K562 (cell line): ENCODE measurements at regions not wholly inside any gene's neighbourhood (a gene's known extent, or its start where the extent isn't known, plus 50 kb on each side); places are given as distances from the start of the nearest gene placed in this dataset.

Experiments
- ATAC-seq: fragments of 200-7000 bp; cut with Tn5 transposase; 3 replicates; pipeline ENCODE4 v1.9.1; 2020; ENCODE audit warnings: moderate library complexity
- BruUV-seq: library from RNA; stranded (reverse); fragments of 400-500 nt; replicated peaks from 2 replicates; lab custom pipeline; 2021; lab: Mats Ljungman, UMichigan
- CTCF ChIA-PET: fragments of 300-600 bp; formaldehyde crosslinking; extraction: SDS; loops from one replicate; lab custom pipeline; 2021; ENCODE audit warnings: low intra/inter-chr PET ratio; lab: Yijun Ruan, JAX
- POLR2A ChIA-PET: fragments of 300-600, 350-650 bp; sonication (Branson Sonifier 250); formaldehyde crosslinking; extraction: SDS; loops from one replicate; lab custom pipeline; 2021; ENCODE audit warnings: antibody characterized with exemption, inconsistent platforms; lab: Yijun Ruan, JAX
- DNase-seq, 4 experiments: peaks; one replicate each; pipeline versions ENCODE4 v3.0.0 to v3.0.0-alpha.2; 2011 to 2018; ENCODE audit warnings: low spot score in 3 of 4, mixed read lengths in 3 of 4; ENCODE audit errors: extremely low read depth in 1 of 4
- FAIRE-seq: peaks from 2 replicates; lab custom pipeline; 2011; peaks lifted over from hg19 to GRCh38; lab: Jason Lieb, UNC
- H2AFZ ChIP-seq: 2 replicates; pipeline ENCODE4 v1.6.0; 2011; ENCODE audit warnings: low read depth, low read length, control low read depth, inconsistent platforms
- H3K27ac ChIP-seq: fragments of 200-600 bp; 3 replicates; pipeline ENCODE4 v1.8.0; 2011; ENCODE audit warnings: low read depth, mild to moderate bottlenecking, control low read depth, inconsistent platforms, low read length, moderate library complexity, mixed read lengths; ENCODE audit errors: extremely low read depth
- H3K27me3 ChIP-seq, 2 experiments: fragments of 300-600 bp in 1 of 2; 2 replicates in 1 of 2; 3 replicates in 1 of 2; pipeline versions ENCODE4 v1.6.0 to v1.8.0; 2011; ENCODE audit warnings: inconsistent platforms in 2 of 2, low read length in 2 of 2, mild to moderate bottlenecking in 1 of 2, mixed read lengths in 1 of 2, moderate library complexity in 1 of 2; ENCODE audit not compliant: control insufficient read depth in 2 of 2, insufficient read depth in 2 of 2
- H3K36me3 ChIP-seq: fragments of 300-600 bp; 3 replicates; pipeline ENCODE4 v1.8.0; 2011; ENCODE audit warnings: mild to moderate bottlenecking, low read length, inconsistent platforms; ENCODE audit not compliant: control insufficient read depth, insufficient read depth
- H3K4me1 ChIP-seq, 2 experiments: fragments of 200-600 bp in 1 of 2; replicated peaks in 1 of 2; 2 replicates in 1 of 2; 3 replicates in 1 of 2; pipeline versions ENCODE4 v1.5.1 to v1.8.0; 2011; ENCODE audit warnings: inconsistent platforms in 2 of 2, low read length in 2 of 2, mild to moderate bottlenecking in 1 of 2, mixed read lengths in 1 of 2, moderate library complexity in 1 of 2; ENCODE audit not compliant: control insufficient read depth in 2 of 2, insufficient read depth in 2 of 2
- H3K4me2 ChIP-seq: 2 replicates; pipeline ENCODE4 v1.6.1; 2011; ENCODE audit warnings: low read length, control low read depth, inconsistent platforms, mixed read lengths; ENCODE audit not compliant: insufficient read depth
- H3K4me3 ChIP-seq: fragments of 200-600 bp; sonication (generic), shearing (Covaris generic); 2 replicates; pipeline ENCODE4 v1.5.1; 2016; ENCODE audit warnings: control low read depth, inconsistent platforms
- H3K79me2 ChIP-seq: fragments of 200-600 bp; 3 replicates; pipeline ENCODE4 v1.8.0; 2011; ENCODE audit warnings: low read length, inconsistent platforms; ENCODE audit not compliant: control insufficient read depth, insufficient read depth
- H3K9ac ChIP-seq, 2 experiments: 2 replicates each; pipeline versions ENCODE4 v1.6.0 to v1.6.1; 2011; ENCODE audit warnings: low read depth in 2 of 2, low read length in 2 of 2, control low read depth in 1 of 2, inconsistent platforms in 1 of 2, mild to moderate bottlenecking in 1 of 2, mixed read lengths in 1 of 2; ENCODE audit not compliant: insufficient read depth in 1 of 2
- H3K9me1 ChIP-seq: one replicate; pipeline ENCODE4 v1.6.0; 2011; ENCODE audit warnings: inconsistent platforms, mild to moderate bottlenecking, low read length, moderate library complexity; ENCODE audit not compliant: control insufficient read depth, insufficient read depth
- H3K9me3 ChIP-seq: replicated peaks from 2 replicates; pipeline ENCODE4 v1.5.1; 2011; ENCODE audit warnings: low read depth, low read length, inconsistent platforms; ENCODE audit not compliant: control insufficient read depth, insufficient read depth
- H4K20me1 ChIP-seq: replicated peaks from 2 replicates; pipeline ENCODE4 v1.6.1; 2011; ENCODE audit warnings: low read length, inconsistent platforms, mixed read lengths; ENCODE audit not compliant: control insufficient read depth, insufficient read depth
- BCL6 ChIP-seq: fragments of 250-450 bp; sonication (Bioruptor Pico); IDR thresholded peaks from 2 replicates; pipeline ENCODE4 v1.4.0; 2020
- EGR1 ChIP-seq: fragments of 450-650 bp; conservative IDR thresholded peaks from 2 replicates; pipeline ENCODE4 v1.6.1; 2017; ENCODE audit warnings: mild to moderate bottlenecking
- GATA2 ChIP-seq: sonication (generic); formaldehyde crosslinking; IDR thresholded peaks from 2 replicates; pipeline ENCODE4 v1.4.0; 2020; ENCODE audit warnings: mild to moderate bottlenecking, missing genetic modification reagents
- HIVEP1 ChIP-seq: fragments of 250-450 bp; sonication (Bioruptor Pico); IDR thresholded peaks from 2 replicates; pipeline ENCODE4 v1.4.0; 2020; ENCODE audit warnings: mild to moderate bottlenecking
- HMG20B ChIP-seq: fragments of 250-450 bp; sonication (Bioruptor Pico); IDR thresholded peaks from 2 replicates; pipeline ENCODE4 v1.5.0; 2021; ENCODE audit warnings: mild to moderate bottlenecking
- MYNN ChIP-seq, 2 experiments: sonication (generic); formaldehyde crosslinking in 1 of 2; IDR thresholded peaks; 2 replicates each; pipeline versions ENCODE4 v1.5.0 to v1.6.1; 2016 to 2020; ENCODE audit warnings: antibody characterized with exemption in 1 of 2, missing genetic modification reagents in 1 of 2
- POLR2H ChIP-seq: IDR thresholded peaks from 2 replicates; pipeline ENCODE4 v1.6.1; 2016; ENCODE audit warnings: missing genetic modification characterization, low read depth, mild to moderate bottlenecking, control low read depth, missing compliant biosample characterization, moderate library complexity
- PTBP1 ChIP-seq: fragments of 200-400 bp; formaldehyde crosslinking; IDR thresholded peaks from 2 replicates; pipeline ENCODE4 v1.6.1; 2017; ENCODE audit warnings: low read depth, low read length
- PTTG1 ChIP-seq: fragments of 450-650 bp; IDR thresholded peaks from 2 replicates; pipeline ENCODE4 v1.6.1; 2016; ENCODE audit warnings: low read depth, mild to moderate bottlenecking, missing genetic modification characterization, missing compliant biosample characterization
- RBM14 ChIP-seq: fragments of 200-400 bp; formaldehyde crosslinking; IDR thresholded peaks from 2 replicates; pipeline ENCODE4 v1.6.1; 2018; ENCODE audit warnings: low read depth, mild to moderate bottlenecking, low read length, moderate library complexity, borderline replicate concordance; ENCODE audit not compliant: insufficient read depth
- SMAD3 ChIP-seq: fragments of 450-650 bp; formaldehyde crosslinking; conservative IDR thresholded peaks from 2 replicates; pipeline ENCODE4 v1.4.0; 2020; ENCODE audit warnings: mild to moderate bottlenecking
- in situ Hi-C: fragments of 300-500 bp; cut with MboI; formaldehyde crosslinking; loops from 4 replicates; pipeline ENCODE4 v1.15.0; 2018; ENCODE audit warnings: inconsistent platforms, mixed read lengths
- intact Hi-C: fragments of 100-400 bp; cut with micrococcal nuclease; formaldehyde crosslinking; loops from 2 replicates; pipeline ENCODE4 v1.14.2; 2022
- TF ChIP-seq, protein P1 (sequence below): fragments of 450-650 bp; IDR thresholded peaks from 2 replicates; pipeline ENCODE4 v1.6.1; 2018; ENCODE audit not compliant: partially characterized antibody
- TF ChIP-seq, protein P2 (sequence below): IDR thresholded peaks from 2 replicates; pipeline ENCODE4 v1.6.1; 2012; ENCODE audit warnings: low read depth, low read length, improper control_type of control experiment, borderline replicate concordance
- TF ChIP-seq, protein P3 (sequence below): fragments of 250-450 bp; sonication (Bioruptor Pico); IDR thresholded peaks from 2 replicates; pipeline ENCODE4 v1.5.0; 2020; ENCODE audit warnings: mild to moderate bottlenecking, borderline replicate concordance

DNA sequence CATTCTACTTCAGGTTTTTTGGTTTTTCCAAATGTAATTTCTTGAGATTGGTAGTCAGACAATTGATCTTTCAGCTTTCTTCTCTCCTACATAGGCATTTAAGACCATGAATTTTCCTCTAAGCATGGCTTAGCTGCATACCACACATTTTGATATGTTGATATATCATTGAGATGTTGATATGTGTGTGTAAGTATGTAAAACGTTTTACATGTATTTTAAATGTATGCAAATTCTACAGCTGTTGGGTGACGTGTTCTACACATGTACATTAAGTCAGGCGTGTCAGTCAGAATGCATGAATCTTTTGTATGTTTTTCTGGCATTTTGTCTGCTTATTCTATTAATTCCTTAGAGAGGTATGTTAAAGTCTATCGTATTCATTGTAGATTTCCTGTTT, 228.2 kb downstream of the CDH26 start (continued):
- no peak for TF ChIP-seq PTBP1
- TF ChIP-seq, all 486 proteins: peak for 0

DNA sequence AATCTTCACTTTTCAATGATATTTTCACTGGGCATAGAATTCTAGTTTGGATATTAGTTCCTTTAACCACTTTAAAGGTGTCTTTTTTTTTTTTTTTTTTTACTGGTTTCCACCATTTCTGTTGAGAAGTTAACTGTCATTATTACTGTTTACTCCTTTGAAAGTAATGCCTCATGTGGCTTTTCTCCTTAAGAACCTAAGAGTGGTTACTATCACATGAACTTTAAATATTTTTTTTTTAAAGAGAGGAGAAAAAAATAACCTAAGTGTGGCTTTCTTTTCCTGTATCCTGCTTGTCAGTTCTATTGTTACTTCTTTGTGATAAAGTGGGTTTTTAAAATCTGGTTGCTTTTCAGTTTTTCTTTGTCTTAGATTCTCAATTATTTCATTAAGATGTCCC, 229.5 kb downstream of the CDH26 start:
- Histone ChIP-seq H4K20me1 (no peaks in the 10 kb centered on the region), H3K9me3 (no peaks in the 10 kb centered on the region), H3K4me3 (no peak overlapping the region), H2AFZ (no peak overlapping the region), H3K27ac (no peak overlapping the region), H3K4me1 (no peaks in the 10 kb centered on the region), H3K9me1 (no peaks in the 10 kb centered on the region), H3K36me3 (no peaks in the 10 kb centered on the region), H3K4me2 (no peak overlapping the region), H3K27me3 (no peaks in the 10 kb centered on the region), H3K79me2 (no peaks in the 10 kb centered on the region), H3K9ac (no peak overlapping the region)
- ChIA-PET POLR2A (no interaction called here), CTCF (no interaction called here)
- DNase-seq (no peak), FAIRE-seq (no peak), ATAC-seq (no peak)
- in situ Hi-C loops: no loop called here
- BruUV-seq: no TSS peak
- intact Hi-C loops: no loop called here
- TF ChIP-seq, protein P1, sequence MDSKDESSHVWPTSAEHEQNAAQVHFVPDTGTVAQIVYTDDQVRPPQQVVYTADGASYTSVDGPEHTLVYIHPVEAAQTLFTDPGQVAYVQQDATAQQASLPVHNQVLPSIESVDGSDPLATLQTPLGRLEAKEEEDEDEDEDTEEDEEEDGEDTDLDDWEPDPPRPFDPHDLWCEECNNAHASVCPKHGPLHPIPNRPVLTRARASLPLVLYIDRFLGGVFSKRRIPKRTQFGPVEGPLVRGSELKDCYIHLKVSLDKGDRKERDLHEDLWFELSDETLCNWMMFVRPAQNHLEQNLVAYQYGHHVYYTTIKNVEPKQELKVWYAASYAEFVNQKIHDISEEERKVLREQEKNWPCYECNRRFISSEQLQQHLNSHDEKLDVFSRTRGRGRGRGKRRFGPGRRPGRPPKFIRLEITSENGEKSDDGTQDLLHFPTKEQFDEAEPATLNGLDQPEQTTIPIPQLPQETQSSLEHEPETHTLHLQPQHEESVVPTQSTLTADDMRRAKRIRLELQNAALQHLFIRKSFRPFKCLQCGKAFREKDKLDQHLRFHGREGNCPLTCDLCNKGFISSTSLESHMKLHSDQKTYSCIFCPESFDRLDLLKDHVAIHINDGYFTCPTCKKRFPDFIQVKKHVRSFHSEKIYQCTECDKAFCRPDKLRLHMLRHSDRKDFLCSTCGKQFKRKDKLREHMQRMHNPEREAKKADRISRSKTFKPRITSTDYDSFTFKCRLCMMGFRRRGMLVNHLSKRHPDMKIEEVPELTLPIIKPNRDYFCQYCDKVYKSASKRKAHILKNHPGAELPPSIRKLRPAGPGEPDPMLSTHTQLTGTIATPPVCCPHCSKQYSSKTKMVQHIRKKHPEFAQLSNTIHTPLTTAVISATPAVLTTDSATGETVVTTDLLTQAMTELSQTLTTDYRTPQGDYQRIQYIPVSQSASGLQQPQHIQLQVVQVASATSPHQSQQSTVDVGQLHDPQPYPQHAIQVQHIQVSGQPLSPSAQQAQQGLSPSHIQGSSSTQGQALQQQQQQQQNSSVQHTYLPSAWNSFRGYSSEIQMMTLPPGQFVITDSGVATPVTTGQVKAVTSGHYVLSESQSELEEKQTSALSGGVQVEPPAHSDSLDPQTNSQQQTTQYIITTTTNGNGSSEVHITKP: no peak
- TF ChIP-seq, protein P2, sequence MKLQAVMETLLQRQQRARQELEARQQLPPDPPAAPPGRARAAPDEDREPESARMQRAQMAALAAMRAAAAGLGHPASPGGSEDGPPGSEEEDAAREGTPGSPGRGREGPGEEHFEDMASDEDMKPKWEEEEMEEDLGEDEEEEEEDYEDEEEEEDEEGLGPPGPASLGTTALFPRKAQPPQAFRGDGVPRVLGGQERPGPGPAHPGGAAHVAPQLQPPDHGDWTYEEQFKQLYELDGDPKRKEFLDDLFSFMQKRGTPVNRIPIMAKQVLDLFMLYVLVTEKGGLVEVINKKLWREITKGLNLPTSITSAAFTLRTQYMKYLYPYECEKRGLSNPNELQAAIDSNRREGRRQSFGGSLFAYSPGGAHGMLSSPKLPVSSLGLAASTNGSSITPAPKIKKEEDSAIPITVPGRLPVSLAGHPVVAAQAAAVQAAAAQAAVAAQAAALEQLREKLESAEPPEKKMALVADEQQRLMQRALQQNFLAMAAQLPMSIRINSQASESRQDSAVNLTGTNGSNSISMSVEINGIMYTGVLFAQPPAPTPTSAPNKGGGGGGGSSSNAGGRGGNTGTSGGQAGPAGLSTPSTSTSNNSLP: no peak
- TF ChIP-seq HMG20B (CRISPR knock-in tag) (no peak), BCL6 (CRISPR knock-in tag) (no peak), RBM14 (no peak), MYNN (IDR thresholded peaks at IDR 0.05) (no peak), MYNN (CRISPR knock-in tag; IDR thresholded peaks at IDR 0.05) (no peak), PTTG1 (tag) (no peak), POLR2H (tag) (no peak), HIVEP1 (CRISPR knock-in tag) (no peak), GATA2 (CRISPR knock-in tag) (no peak), SMAD3 (CRISPR knock-in tag) (no peak), EGR1 (no peak)
- TF ChIP-seq, protein P3, sequence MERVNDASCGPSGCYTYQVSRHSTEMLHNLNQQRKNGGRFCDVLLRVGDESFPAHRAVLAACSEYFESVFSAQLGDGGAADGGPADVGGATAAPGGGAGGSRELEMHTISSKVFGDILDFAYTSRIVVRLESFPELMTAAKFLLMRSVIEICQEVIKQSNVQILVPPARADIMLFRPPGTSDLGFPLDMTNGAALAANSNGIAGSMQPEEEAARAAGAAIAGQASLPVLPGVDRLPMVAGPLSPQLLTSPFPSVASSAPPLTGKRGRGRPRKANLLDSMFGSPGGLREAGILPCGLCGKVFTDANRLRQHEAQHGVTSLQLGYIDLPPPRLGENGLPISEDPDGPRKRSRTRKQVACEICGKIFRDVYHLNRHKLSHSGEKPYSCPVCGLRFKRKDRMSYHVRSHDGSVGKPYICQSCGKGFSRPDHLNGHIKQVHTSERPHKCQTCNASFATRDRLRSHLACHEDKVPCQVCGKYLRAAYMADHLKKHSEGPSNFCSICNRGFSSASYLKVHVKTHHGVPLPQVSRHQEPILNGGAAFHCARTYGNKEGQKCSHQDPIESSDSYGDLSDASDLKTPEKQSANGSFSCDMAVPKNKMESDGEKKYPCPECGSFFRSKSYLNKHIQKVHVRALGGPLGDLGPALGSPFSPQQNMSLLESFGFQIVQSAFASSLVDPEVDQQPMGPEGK (CRISPR knock-in tag): no peak
